Fibroblast of lung (primary cell): ENCODE measurements at regions not wholly inside any gene's neighbourhood (a gene's known extent, or its start where the extent isn't known, plus 50 kb on each side); places are given as distances from the start of the nearest gene placed in this dataset.

ENCODE experiments used
- DNase-seq, 2 donors: peaks; one replicate each; pipeline versions ENCODE4 v3.0.0 to v3.0.0-alpha.2; 2010; ENCODE audit warnings: low read depth in 2 of 2
- H2AFZ ChIP-seq: 2 replicates; pipeline ENCODE4 v1.5.1; 2012; ENCODE audit warnings: low read length, control low read depth, inconsistent platforms
- H3K27ac ChIP-seq: 2 replicates; pipeline ENCODE4 v1.5.1; 2011; ENCODE audit warnings: low read length, control low read depth; ENCODE audit not compliant: insufficient read depth
- H3K27me3 ChIP-seq: 2 replicates; pipeline ENCODE4 v1.5.1; 2011; ENCODE audit warnings: mild to moderate bottlenecking, low read length; ENCODE audit not compliant: control insufficient read depth, insufficient read depth
- H3K36me3 ChIP-seq: 2 replicates; pipeline ENCODE4 v1.5.1; 2011; ENCODE audit warnings: low read length; ENCODE audit not compliant: control insufficient read depth, insufficient read depth
- H3K4me1 ChIP-seq: 2 replicates; pipeline ENCODE4 v1.5.1; 2011; ENCODE audit warnings: low read length; ENCODE audit not compliant: control insufficient read depth, insufficient read depth; ENCODE audit errors: extremely low read depth
- H3K4me2 ChIP-seq: 2 replicates; pipeline ENCODE4 v1.5.1; 2011; ENCODE audit warnings: low read length, control low read depth; ENCODE audit not compliant: insufficient read depth; ENCODE audit errors: extremely low read depth
- H3K4me3 ChIP-seq, 4 experiments: fragments of 200-600 bp in 1 of 4; sonication (generic) in 1 of 4; replicated peaks in 1 of 4; 2 replicates each; pipeline ENCODE4 v1.5.1; 2011 to 2016; ENCODE audit warnings: low read length in 4 of 4, low read depth in 3 of 4, mild to moderate bottlenecking in 3 of 4, control low read depth in 2 of 4, inconsistent platforms in 1 of 4, mixed read lengths in 1 of 4; ENCODE audit not compliant: insufficient read depth in 1 of 4; ENCODE audit errors: control extremely low read depth in 1 of 4
- H3K79me2 ChIP-seq: 2 replicates; pipeline ENCODE4 v1.5.1; 2012; ENCODE audit warnings: mild to moderate bottlenecking, low read length, inconsistent platforms; ENCODE audit not compliant: control insufficient read depth, insufficient read depth
- H3K9ac ChIP-seq: 2 replicates; pipeline ENCODE4 v1.5.1; 2011; ENCODE audit warnings: mild to moderate bottlenecking, low read length, control low read depth; ENCODE audit not compliant: insufficient read depth
- H3K9me3 ChIP-seq: 2 replicates; pipeline ENCODE4 v1.5.1; 2012; ENCODE audit warnings: low read depth, low read length; ENCODE audit not compliant: control insufficient read depth, insufficient read depth
- H4K20me1 ChIP-seq: 2 replicates; pipeline ENCODE4 v1.5.1; 2011; ENCODE audit warnings: low read length; ENCODE audit not compliant: control insufficient read depth, insufficient read depth; ENCODE audit errors: extremely low read depth
- CTCF ChIP-seq, 2 donors: IDR thresholded peaks in 1 of 2; conservative IDR thresholded peaks in 1 of 2; 1 replicate in 1 of 2; 2 replicates in 1 of 2; pipeline ENCODE4 v1.5.1; 2011 to 2012; ENCODE audit warnings: low read length in 2 of 2, control low read depth in 1 of 2, inconsistent platforms in 1 of 2, low read depth in 1 of 2, mild to moderate bottlenecking in 1 of 2
- EZH2 ChIP-seq: IDR thresholded peaks from 2 replicates; pipeline ENCODE4 v1.5.1; 2012; ENCODE audit warnings: low read length, control low read depth, mild to moderate bottlenecking; ENCODE audit errors: missing control alignments

- Histone ChIP-seq H3K79me2 (no peaks in the 10 kb centered on the region), H3K27ac (no peak overlapping the region), H3K9ac (no peak overlapping the region), H3K4me3 (no peak overlapping the region), H3K9me3 (no peaks in the 10 kb centered on the region), H3K4me1 (peaks cover 7% of the 10 kb centered on the region), H4K20me1 (no peaks in the 10 kb centered on the region), H3K4me2 (no peak overlapping the region), H3K36me3 (no peaks in the 10 kb centered on the region), H3K27me3 (no peaks in the 10 kb centered on the region), H2AFZ (no peak overlapping the region)
- no peak for DNase-seq
- TF ChIP-seq EZH2 (no peak), CTCF (conservative IDR thresholded peaks at IDR 0.05 in 1 of 2, IDR thresholded peaks at IDR 0.05 in 1 of 2; ENCODE audit: low read depth in 1 of 2, low read length in 2 of 2) (no peak)
Measured at GRCh38 chr13:97852181-97852874, 101.1 kb upstream of the IPO5 start.

GRCh38 chr13:97853550-97853949 lies 99.9 kb upstream of the IPO5 start:
- peak; percentile 8 to 32 for DNase-seq
- Histone ChIP-seq H3K9me3 (no peaks in the 10 kb centered on the region), H3K36me3 (no peaks in the 10 kb centered on the region), H3K9ac (no peak overlapping the region), H4K20me1 (no peaks in the 10 kb centered on the region), H3K4me3 (no peak overlapping the region), H3K79me2 (no peaks in the 10 kb centered on the region), H3K4me1 (peaks cover 7% of the 10 kb centered on the region), H2AFZ (no peak overlapping the region), H3K27me3 (no peaks in the 10 kb centered on the region), H3K27ac (no peak overlapping the region), H3K4me2 (no peak overlapping the region)
- TF ChIP-seq EZH2 (no peak), CTCF (conservative IDR thresholded peaks at IDR 0.05 in 1 of 2, IDR thresholded peaks at IDR 0.05 in 1 of 2; ENCODE audit: low read depth in 1 of 2, low read length in 2 of 2) (no peak)

GRCh38 chr13:97855570-97856303 lies 97.7 kb upstream of the IPO5 start:
- no peak overlapping the region for H3K4me2 ChIP-seq
- no peaks in the 10 kb centered on the region for H3K9me3 ChIP-seq
- no peak overlapping the region for H2AFZ ChIP-seq
- H3K9ac ChIP-seq, result no peak overlapping the region
- no peak overlapping the region for H3K4me3 ChIP-seq
- no peaks in the 10 kb centered on the region for H4K20me1 ChIP-seq
- peak; percentile 78 to 93 for DNase-seq
- TF ChIP-seq CTCF (conservative IDR thresholded peaks at IDR 0.05 in 1 of 2, IDR thresholded peaks at IDR 0.05 in 1 of 2; ENCODE audit: low read depth in 1 of 2, low read length in 2 of 2) (peak; percentile 84 to 93), EZH2 (no peak)
- H3K79me2 ChIP-seq, result no peaks in the 10 kb centered on the region
- no peaks in the 10 kb centered on the region for H3K36me3 ChIP-seq
- H3K27me3 ChIP-seq, result no peaks in the 10 kb centered on the region
- H3K27ac ChIP-seq, result no peak overlapping the region
- peaks cover 7% of the 10 kb centered on the region for H3K4me1 ChIP-seq
